ENCODE measurements at regions not wholly inside any gene's neighbourhood (a gene's known extent, or its start where the extent isn't known, plus 50 kb on each side); places are given as distances from the start of the nearest gene placed in this dataset.
"Not testable (repeated sequence)": the region's sequence is repeated elsewhere in the genome, so short reads cannot be mapped to it uniquely, and the experiment has no call there.

GRCh38 chr2:194867328-194867727 is 789.7 kb upstream of the SLC39A10 start:
- H3K27ac ChIP-seq (ENCODE audit: low read length), result no peak overlapping the region
- no peaks in the 10 kb centered on the region for H3K9me3 ChIP-seq (ENCODE audit: insufficient read depth, low read length)
- H3K36me3 ChIP-seq (replicated peaks; ENCODE audit: low read depth, low read length), result no peaks in the 10 kb centered on the region
- no peak overlapping the region for H3K4me3 ChIP-seq (ENCODE audit: low read length)
- peaks cover 15% of the 10 kb centered on the region for H3K4me1 ChIP-seq (ENCODE audit: low read length)
- peak; percentile 58 for TF ChIP-seq CTCF (IDR thresholded peaks at IDR 0.05; ENCODE audit: low read depth, low read length)
- TF ChIP-seq EZH2phosphoT487 (IDR thresholded peaks at IDR 0.05; ENCODE audit: low read depth), result no peak
- H3K4me2 ChIP-seq (ENCODE audit: low read length), result peak overlapping the region; percentile 29
- H3K79me2 ChIP-seq (ENCODE audit: low read length), result no peaks in the 10 kb centered on the region
- no peaks in the 10 kb centered on the region for H3K27me3 ChIP-seq (ENCODE audit: low read depth, low read length)
- H4K20me1 ChIP-seq (ENCODE audit: insufficient read depth, low read length), result no peaks in the 10 kb centered on the region
- peak overlapping the region; percentile 32; the same call in 1 of the 2 replicates for H2AFZ ChIP-seq (ENCODE audit: low read depth, low read length)
- no peak overlapping the region for H3K9ac ChIP-seq (ENCODE audit: low read length)

- no peaks in the 10 kb centered on the region for H3K27me3 ChIP-seq (ENCODE audit: low read depth, low read length)
- no peak overlapping the region for H3K4me3 ChIP-seq (ENCODE audit: low read length)
- no peaks in the 10 kb centered on the region for H3K9me3 ChIP-seq (ENCODE audit: insufficient read depth, low read length)
- no peaks in the 10 kb centered on the region for H3K4me1 ChIP-seq (ENCODE audit: low read length)
- H4K20me1 ChIP-seq (ENCODE audit: insufficient read depth, low read length), result no peaks in the 10 kb centered on the region
- no peak overlapping the region for H3K9ac ChIP-seq (ENCODE audit: low read length)
- TF ChIP-seq CTCF (IDR thresholded peaks at IDR 0.05; ENCODE audit: low read depth, low read length) (no peak), EZH2phosphoT487 (IDR thresholded peaks at IDR 0.05; ENCODE audit: low read depth) (no peak)
- H3K79me2 ChIP-seq (ENCODE audit: low read length), result no peaks in the 10 kb centered on the region
- H2AFZ ChIP-seq (ENCODE audit: low read depth, low read length), result no peak overlapping the region
- H3K36me3 ChIP-seq (replicated peaks; ENCODE audit: low read depth, low read length), result no peaks in the 10 kb centered on the region
- no peak overlapping the region for H3K27ac ChIP-seq (ENCODE audit: low read length)
- H3K4me2 ChIP-seq (ENCODE audit: low read length), result no peak overlapping the region
These were observed 802.1 kb upstream of the SLC39A10 start for GRCh38 chr2:194854941-194855340.

GRCh38 chr2:194842871-194843270 is 814.2 kb upstream of the SLC39A10 start:
- Histone ChIP-seq H3K4me2 (ENCODE audit: low read length) (no peak overlapping the region), H3K79me2 (ENCODE audit: low read length) (no peaks in the 10 kb centered on the region), H2AFZ (ENCODE audit: low read depth, low read length) (no peak overlapping the region), H3K27me3 (ENCODE audit: low read depth, low read length) (no peaks in the 10 kb centered on the region), H3K4me1 (ENCODE audit: low read length) (no peaks in the 10 kb centered on the region), H3K4me3 (ENCODE audit: low read length) (no peak overlapping the region), H3K36me3 (replicated peaks; ENCODE audit: low read depth, low read length) (no peaks in the 10 kb centered on the region), H3K9me3 (ENCODE audit: insufficient read depth, low read length) (no peaks in the 10 kb centered on the region), H3K27ac (ENCODE audit: low read length) (no peak overlapping the region), H4K20me1 (ENCODE audit: insufficient read depth, low read length) (no peaks in the 10 kb centered on the region), H3K9ac (ENCODE audit: low read length) (no peak overlapping the region)
- TF ChIP-seq EZH2phosphoT487 (IDR thresholded peaks at IDR 0.05; ENCODE audit: low read depth), result no peak
- no peak for TF ChIP-seq CTCF (IDR thresholded peaks at IDR 0.05; ENCODE audit: low read depth, low read length)

GRCh38 chr2:194834371-194834770 is 822.7 kb upstream of the SLC39A10 start:
- not testable (repeated sequence) for H3K36me3 ChIP-seq (replicated peaks; ENCODE audit: low read depth, low read length); H3K9ac ChIP-seq (ENCODE audit: low read length); H3K4me1 ChIP-seq (ENCODE audit: low read length); H3K4me3 ChIP-seq (ENCODE audit: low read length); H3K9me3 ChIP-seq (ENCODE audit: insufficient read depth, low read length); H3K4me2 ChIP-seq (ENCODE audit: low read length); H4K20me1 ChIP-seq (ENCODE audit: insufficient read depth, low read length); H3K27ac ChIP-seq (ENCODE audit: low read length); H3K27me3 ChIP-seq (ENCODE audit: low read depth, low read length); H3K79me2 ChIP-seq (ENCODE audit: low read length); H2AFZ ChIP-seq (ENCODE audit: low read depth, low read length)

- no peaks in the 10 kb centered on the region for H3K27me3 ChIP-seq (ENCODE audit: low read depth, low read length)
- H2AFZ ChIP-seq (ENCODE audit: low read depth, low read length), result no peak overlapping the region
- H3K4me1 ChIP-seq (ENCODE audit: low read length), result no peaks in the 10 kb centered on the region
- H3K4me3 ChIP-seq (ENCODE audit: low read length), result no peak overlapping the region
- H3K9me3 ChIP-seq (ENCODE audit: insufficient read depth, low read length), result no peaks in the 10 kb centered on the region
- H3K9ac ChIP-seq (ENCODE audit: low read length), result no peak overlapping the region
- no peaks in the 10 kb centered on the region for H3K79me2 ChIP-seq (ENCODE audit: low read length)
- no peaks in the 10 kb centered on the region for H3K36me3 ChIP-seq (replicated peaks; ENCODE audit: low read depth, low read length)
- TF ChIP-seq EZH2phosphoT487 (IDR thresholded peaks at IDR 0.05; ENCODE audit: low read depth), result no peak
- TF ChIP-seq CTCF (IDR thresholded peaks at IDR 0.05; ENCODE audit: low read depth, low read length), result no peak
- no peak overlapping the region for H3K27ac ChIP-seq (ENCODE audit: low read length)
- no peaks in the 10 kb centered on the region for H4K20me1 ChIP-seq (ENCODE audit: insufficient read depth, low read length)
- H3K4me2 ChIP-seq (ENCODE audit: low read length), result no peak overlapping the region
These were observed 830.8 kb upstream of the SLC39A10 start for GRCh38 chr2:194826241-194826640.
